ENCODE measurements at regions not wholly inside any gene's neighbourhood (a gene's known extent, or its start where the extent isn't known, plus 50 kb on each side); places are given as distances from the start of the nearest gene placed in this dataset.

GRCh38 chr4:124526331-124526730, 186.2 kb downstream of the ANKRD50 start:
- no peak overlapping the region for H3K4me3 ChIP-seq (ENCODE audit: low read depth, low read length)
- TF ChIP-seq, protein P1, sequence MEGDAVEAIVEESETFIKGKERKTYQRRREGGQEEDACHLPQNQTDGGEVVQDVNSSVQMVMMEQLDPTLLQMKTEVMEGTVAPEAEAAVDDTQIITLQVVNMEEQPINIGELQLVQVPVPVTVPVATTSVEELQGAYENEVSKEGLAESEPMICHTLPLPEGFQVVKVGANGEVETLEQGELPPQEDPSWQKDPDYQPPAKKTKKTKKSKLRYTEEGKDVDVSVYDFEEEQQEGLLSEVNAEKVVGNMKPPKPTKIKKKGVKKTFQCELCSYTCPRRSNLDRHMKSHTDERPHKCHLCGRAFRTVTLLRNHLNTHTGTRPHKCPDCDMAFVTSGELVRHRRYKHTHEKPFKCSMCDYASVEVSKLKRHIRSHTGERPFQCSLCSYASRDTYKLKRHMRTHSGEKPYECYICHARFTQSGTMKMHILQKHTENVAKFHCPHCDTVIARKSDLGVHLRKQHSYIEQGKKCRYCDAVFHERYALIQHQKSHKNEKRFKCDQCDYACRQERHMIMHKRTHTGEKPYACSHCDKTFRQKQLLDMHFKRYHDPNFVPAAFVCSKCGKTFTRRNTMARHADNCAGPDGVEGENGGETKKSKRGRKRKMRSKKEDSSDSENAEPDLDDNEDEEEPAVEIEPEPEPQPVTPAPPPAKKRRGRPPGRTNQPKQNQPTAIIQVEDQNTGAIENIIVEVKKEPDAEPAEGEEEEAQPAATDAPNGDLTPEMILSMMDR (IDR thresholded peaks at IDR 0.05; ENCODE audit: low read depth, low read length), result no peak

- TF ChIP-seq, protein P1 (IDR thresholded peaks at IDR 0.05; ENCODE audit: low read depth, low read length), result no peak
Measured at GRCh38 chr4:124526769-124527168, 185.8 kb downstream of the ANKRD50 start.

DNA sequence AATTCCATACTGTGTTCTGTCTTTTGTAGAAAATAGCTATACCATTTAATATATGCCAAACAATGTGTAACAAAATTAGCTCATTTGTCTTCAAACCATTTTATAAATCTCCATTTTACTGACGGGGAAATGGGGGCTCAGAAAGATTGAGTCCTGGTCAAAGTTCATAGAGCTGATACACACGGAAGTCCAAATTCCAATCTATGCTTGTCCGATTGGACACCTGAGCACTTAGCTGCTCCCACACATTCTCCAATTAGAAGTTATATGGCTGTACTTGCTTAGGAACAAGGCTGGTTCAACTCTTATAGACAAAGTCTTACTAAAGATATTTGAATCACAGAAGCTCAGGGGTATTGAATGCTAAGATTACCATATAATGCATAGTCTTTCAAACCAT, 185.2 kb downstream of the ANKRD50 start:
- H3K4me3 ChIP-seq (ENCODE audit: low read depth, low read length), result no peak overlapping the region
- TF ChIP-seq, protein P1 (IDR thresholded peaks at IDR 0.05; ENCODE audit: low read depth, low read length), result no peak

More at GRCh38 chr4:124526769-124527168, 185.8 kb downstream of the ANKRD50 start:
- no peak overlapping the region for H3K4me3 ChIP-seq (ENCODE audit: low read depth, low read length)

DNA sequence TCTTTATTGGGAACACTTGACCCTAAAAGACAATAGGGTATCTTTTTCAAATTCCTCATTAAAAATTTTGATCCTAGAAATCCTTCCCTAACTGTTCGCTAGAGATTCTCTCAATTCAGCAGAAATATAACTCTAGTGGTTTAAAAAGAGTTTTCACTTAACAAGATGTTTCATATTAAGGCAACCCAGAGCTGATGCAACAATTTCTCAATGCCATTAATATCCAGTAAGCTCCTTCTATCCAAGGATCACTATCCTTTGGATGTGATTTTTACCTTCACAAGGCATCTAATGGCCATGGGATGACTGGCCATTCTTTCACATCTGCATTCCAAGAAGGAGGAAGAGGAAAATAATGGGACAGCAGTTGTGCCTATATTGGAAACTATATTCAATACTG, 183.4 kb downstream of the ANKRD50 start:
- no peak overlapping the region for H3K4me3 ChIP-seq (ENCODE audit: low read depth, low read length)
- TF ChIP-seq, protein P1 (IDR thresholded peaks at IDR 0.05; ENCODE audit: low read depth, low read length), result no peak

DNA sequence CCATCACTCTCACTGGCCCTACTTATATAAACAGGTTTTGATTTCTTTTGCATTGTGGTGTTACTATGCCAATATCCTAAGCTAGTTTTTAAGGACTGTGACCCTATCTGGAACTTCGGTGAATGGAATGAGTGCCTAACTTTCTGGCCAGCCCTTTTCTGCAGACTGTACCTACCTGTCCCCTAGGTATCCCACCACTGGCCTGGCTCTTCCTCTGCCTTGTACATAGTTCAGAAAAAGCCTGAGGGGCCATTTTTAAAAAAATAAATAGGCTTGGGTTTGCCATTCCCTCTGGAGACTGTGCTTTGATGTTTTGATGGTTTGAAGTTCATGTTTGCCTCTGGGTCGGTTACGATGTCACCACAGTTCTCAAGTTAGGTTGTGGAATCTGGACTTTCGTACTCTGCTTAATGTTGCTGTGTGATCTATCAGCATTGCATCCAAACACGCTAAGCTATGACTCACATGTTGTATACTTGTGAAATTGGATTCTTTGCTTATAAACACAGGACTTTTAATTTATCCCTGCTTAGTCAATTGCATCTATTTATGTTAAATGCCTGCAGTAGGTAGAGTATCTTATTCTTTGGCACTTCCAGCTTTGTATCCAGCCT, 182.0 kb downstream of the ANKRD50 start:
- TF ChIP-seq, protein P1 (IDR thresholded peaks at IDR 0.05; ENCODE audit: low read depth, low read length), result no peak
- no peak overlapping the region for H3K4me3 ChIP-seq (ENCODE audit: low read depth, low read length)

- no peak overlapping the region for H3K4me3 ChIP-seq (ENCODE audit: low read depth, low read length)
- TF ChIP-seq, protein P1 (IDR thresholded peaks at IDR 0.05; ENCODE audit: low read depth, low read length), result no peak
Measured at GRCh38 chr4:124534131-124534530, 178.4 kb downstream of the ANKRD50 start.

GRCh38 chr4:124535003-124535402, 177.5 kb downstream of the ANKRD50 start:
- TF ChIP-seq, protein P1 (IDR thresholded peaks at IDR 0.05; ENCODE audit: low read depth, low read length), result no peak

More at GRCh38 chr4:124535003-124535402, 177.5 kb downstream of the ANKRD50 start:
- H3K4me3 ChIP-seq (ENCODE audit: low read depth, low read length), result no peak overlapping the region
